GM23248 (cell line): ENCODE measurements at regions not wholly inside any gene's neighbourhood (a gene's known extent, or its start where the extent isn't known, plus 50 kb on each side); places are given as distances from the start of the nearest gene placed in this dataset.

Experiments
- DNase-seq: peaks from one replicate; pipeline ENCODE4 v3.0.0-alpha.2; 2015
- H2AFZ ChIP-seq: fragments of 200-600 bp; sonication (generic); 2 replicates; pipeline ENCODE4 v1.6.1; 2016; ENCODE audit warnings: antibody characterized with exemption
- H3F3A ChIP-seq: fragments of 200-600 bp; sonication (generic); 2 replicates; pipeline ENCODE4 v1.6.1; 2016; ENCODE audit warnings: mild to moderate bottlenecking, antibody characterized with exemption, mixed run types; ENCODE audit not compliant: insufficient read depth
- H3K27ac ChIP-seq: fragments of 200-600 bp; sonication (generic); 2 replicates; pipeline ENCODE4 v1.5.1; 2016; ENCODE audit warnings: mild to moderate bottlenecking
- H3K27me3 ChIP-seq: fragments of 200-600 bp; sonication (generic); replicated peaks from 2 replicates; pipeline ENCODE4 v1.6.1; 2016; ENCODE audit warnings: mild to moderate bottlenecking; ENCODE audit not compliant: insufficient read depth
- H3K36me3 ChIP-seq: fragments of 200-600 bp; sonication (generic); 2 replicates; pipeline ENCODE4 v1.6.1; 2016; ENCODE audit warnings: low read depth, mild to moderate bottlenecking
- H3K4me1 ChIP-seq: fragments of 200-600 bp; sonication (generic); 2 replicates; pipeline ENCODE4 v1.6.1; 2016; ENCODE audit warnings: mild to moderate bottlenecking; ENCODE audit not compliant: insufficient read depth
- H3K4me2 ChIP-seq: fragments of 200-600 bp; sonication (generic); one replicate; pipeline ENCODE4 v1.6.1; 2016; ENCODE audit warnings: mild to moderate bottlenecking; ENCODE audit not compliant: unreplicated experiment
- H3K4me3 ChIP-seq: fragments of 200-600 bp; sonication (generic); 2 replicates; pipeline ENCODE4 v1.5.1; 2016; ENCODE audit warnings: mild to moderate bottlenecking
- H3K79me2 ChIP-seq: fragments of 200-600 bp; sonication (generic); 2 replicates; pipeline ENCODE4 v1.6.1; 2016; ENCODE audit warnings: mild to moderate bottlenecking; ENCODE audit not compliant: insufficient read depth
- H3K9ac ChIP-seq: fragments of 200-600 bp; sonication (generic); 2 replicates; pipeline ENCODE4 v1.6.1; 2016; ENCODE audit warnings: mild to moderate bottlenecking
- H3K9me2 ChIP-seq: fragments of 200-600 bp; sonication (generic); 2 replicates; pipeline ENCODE4 v1.6.1; 2016; ENCODE audit warnings: mixed run types, mild to moderate bottlenecking, moderate library complexity; ENCODE audit not compliant: insufficient read depth
- H3K9me3 ChIP-seq: fragments of 200-600 bp; sonication (generic); one replicate; pipeline ENCODE4 v1.6.1; 2017; ENCODE audit warnings: low read depth
- H4K20me1 ChIP-seq: fragments of 200-600 bp; sonication (generic); 2 replicates; pipeline ENCODE4 v1.6.0; 2016; ENCODE audit not compliant: insufficient read depth
- EZH2 ChIP-seq: fragments of 200-600 bp; sonication (generic); IDR thresholded peaks from 2 replicates; pipeline ENCODE4 v1.6.1; 2018; ENCODE audit warnings: antibody characterized with exemption, mild to moderate bottlenecking; ENCODE audit not compliant: insufficient read depth, poor library complexity, severe bottlenecking
- EZH2phosphoT487 ChIP-seq: fragments of 200-600 bp; sonication (generic); IDR thresholded peaks from 2 replicates; pipeline ENCODE4 v1.6.1; 2018; ENCODE audit warnings: antibody characterized with exemption, moderate library complexity, mild to moderate bottlenecking, low read depth; ENCODE audit not compliant: insufficient read depth
- WGBS, 2 experiments: methylation state at CpG; one replicate each; pipeline ENCODE4 v1.1.6; 2015 to 2017; ENCODE audit warnings: low lambda C conversion rate in 2 of 2, low coverage in 1 of 2; ENCODE audit errors: missing lambda C conversion rate in 2 of 2; 5-methylcytosine and 5-hydroxymethylcytosine counted together
- in situ Hi-C: fragments of 300-500 bp; cut with MboI; formaldehyde crosslinking; loops from 2 replicates; pipeline ENCODE4 v1.15.0; 2020

GRCh38 chr14:66143387-66144112, 342.6 kb upstream of the CCDC196 start:
- no peaks in the 10 kb centered on the region for H3K79me2 ChIP-seq
- no peaks in the 10 kb centered on the region for H3K27me3 ChIP-seq
- H3K9me2 ChIP-seq = no peaks in the 10 kb centered on the region
- no peak for DNase-seq
- H2AFZ ChIP-seq = no peak overlapping the region
- no peak overlapping the region for H3K27ac ChIP-seq
- no peaks in the 10 kb centered on the region for H3K9me3 ChIP-seq
- no peaks in the 10 kb centered on the region for H3K4me1 ChIP-seq
- in situ Hi-C loops = no loop called here
- 40% methylated on average over 6 of the region's 6 CpGs for WGBS, 2 experiments
- TF ChIP-seq EZH2phosphoT487 (no peak), EZH2 (no peak)
- no peaks in the 10 kb centered on the region for H3K36me3 ChIP-seq
- no peak overlapping the region for H3K4me2 ChIP-seq
- no peaks in the 10 kb centered on the region for H4K20me1 ChIP-seq
- H3K4me3 ChIP-seq = no peak overlapping the region
- H3K9ac ChIP-seq = no peak overlapping the region
- H3F3A ChIP-seq = no peaks in the 10 kb centered on the region

GRCh38 chr14:66152302-66152701, 333.9 kb upstream of the CCDC196 start:
- H3K9me2 ChIP-seq = no peaks in the 10 kb centered on the region
- no peak overlapping the region for H3K4me2 ChIP-seq
- in situ Hi-C loops = no loop called here
- H3K4me1 ChIP-seq = no peaks in the 10 kb centered on the region
- no peaks in the 10 kb centered on the region for H3F3A ChIP-seq
- TF ChIP-seq EZH2 (no peak), EZH2phosphoT487 (no peak)
- H3K79me2 ChIP-seq = no peaks in the 10 kb centered on the region
- H2AFZ ChIP-seq = no peak overlapping the region
- no peak overlapping the region for H3K9ac ChIP-seq
- no peak overlapping the region for H3K27ac ChIP-seq
- no peaks in the 10 kb centered on the region for H4K20me1 ChIP-seq
- no peak for DNase-seq
- H3K27me3 ChIP-seq = no peaks in the 10 kb centered on the region
- no peaks in the 10 kb centered on the region for H3K9me3 ChIP-seq
- H3K36me3 ChIP-seq = no peaks in the 10 kb centered on the region
- no peak overlapping the region for H3K4me3 ChIP-seq

DNA sequence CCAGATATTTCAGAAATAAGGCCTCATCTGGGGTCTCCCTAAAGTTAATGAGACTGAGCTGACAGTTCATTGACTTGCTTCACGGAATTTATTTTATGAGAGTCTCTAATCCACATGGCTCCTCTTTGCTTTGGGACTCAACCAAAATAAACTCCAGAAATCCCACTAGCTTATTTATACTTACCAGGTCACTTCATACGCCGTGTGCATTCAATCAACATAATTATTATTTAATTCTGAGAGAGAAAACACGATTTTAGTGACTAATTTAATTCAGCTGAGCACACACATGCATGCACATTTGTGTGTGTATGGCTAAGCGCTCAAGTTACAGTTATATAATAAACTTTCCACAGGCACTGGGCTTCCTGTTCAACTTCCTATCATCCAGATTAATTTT, 333.4 kb upstream of the CCDC196 start:
- H3K27ac ChIP-seq = no peak overlapping the region
- WGBS, 2 experiments = 25% methylated on average over 5 of the region's 5 CpGs

DNA sequence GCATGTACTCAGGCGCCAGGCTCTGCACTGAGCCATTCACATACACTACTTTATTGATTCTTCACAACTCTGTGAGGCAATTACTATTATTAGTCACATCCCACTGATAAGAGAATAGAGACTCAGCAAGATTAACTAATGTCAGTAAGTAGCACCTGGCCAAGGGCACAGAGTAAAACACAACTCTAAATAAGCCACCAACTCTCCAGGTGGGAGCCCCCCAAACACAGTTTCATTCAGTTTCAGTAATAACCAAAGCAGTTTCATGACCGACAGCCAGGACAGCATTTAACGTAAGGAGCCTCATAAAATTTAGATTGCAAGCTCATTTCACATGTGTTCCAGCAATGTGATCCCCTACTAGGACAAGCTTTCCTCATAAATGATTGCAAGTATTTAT, 323.1 kb upstream of the CCDC196 start:
- DNase-seq = no peak
- TF ChIP-seq EZH2 = no peak
- no peak for TF ChIP-seq EZH2phosphoT487
- Histone ChIP-seq H3K9me2 (no peaks in the 10 kb centered on the region), H3K9me3 (no peaks in the 10 kb centered on the region), H3K9ac (no peak overlapping the region), H3K4me2 (no peak overlapping the region), H3K79me2 (no peaks in the 10 kb centered on the region), H3F3A (no peaks in the 10 kb centered on the region), H3K4me1 (no peaks in the 10 kb centered on the region), H3K27me3 (no peaks in the 10 kb centered on the region), H3K36me3 (no peaks in the 10 kb centered on the region), H2AFZ (no peak overlapping the region), H4K20me1 (no peaks in the 10 kb centered on the region), H3K27ac (no peak overlapping the region), H3K4me3 (no peak overlapping the region)
- WGBS, 2 experiments = 36 to 43% methylated on average over 3 of the region's 3 CpGs
- in situ Hi-C loops = no loop called here

More for the DNA sequence above, 333.4 kb upstream of the CCDC196 start:
- Histone ChIP-seq H3K36me3 (no peaks in the 10 kb centered on the region), H4K20me1 (no peaks in the 10 kb centered on the region), H3K27me3 (no peaks in the 10 kb centered on the region), H3K9me2 (no peaks in the 10 kb centered on the region), H2AFZ (no peak overlapping the region), H3K4me1 (no peaks in the 10 kb centered on the region), H3K79me2 (no peaks in the 10 kb centered on the region), H3F3A (no peaks in the 10 kb centered on the region), H3K4me2 (no peak overlapping the region), H3K4me3 (no peak overlapping the region), H3K9ac (no peak overlapping the region), H3K9me3 (no peaks in the 10 kb centered on the region)
- no peak for TF ChIP-seq EZH2
- no peak for TF ChIP-seq EZH2phosphoT487
- DNase-seq = no peak
- in situ Hi-C loops = no loop called here

DNA sequence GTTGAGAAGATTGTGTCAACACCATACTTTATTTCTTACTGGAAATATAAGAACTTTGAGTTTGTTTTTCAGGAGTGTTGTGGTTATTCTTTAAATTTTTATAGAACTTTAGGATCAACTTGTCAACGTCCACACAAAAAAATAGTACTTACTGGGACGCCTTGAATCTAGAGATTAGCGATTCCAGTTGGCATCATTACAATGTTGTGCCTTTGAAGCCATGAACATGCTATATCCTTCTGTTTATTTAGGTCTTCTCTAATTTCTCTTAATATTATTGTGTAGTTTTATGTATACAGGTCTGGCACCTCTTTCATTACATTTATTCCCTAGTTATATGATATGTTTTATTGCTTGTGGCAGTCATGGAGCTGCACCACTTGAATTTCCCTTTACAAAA, 320.8 kb upstream of the CCDC196 start:
- no peak for DNase-seq
- Histone ChIP-seq H3K4me1 (no peaks in the 10 kb centered on the region), H3K9me3 (no peaks in the 10 kb centered on the region), H3K36me3 (no peaks in the 10 kb centered on the region), H3K9ac (no peak overlapping the region), H3K27ac (no peak overlapping the region), H3K9me2 (no peaks in the 10 kb centered on the region), H2AFZ (no peak overlapping the region), H3K4me2 (no peak overlapping the region), H3K79me2 (no peaks in the 10 kb centered on the region), H3K4me3 (no peak overlapping the region), H3K27me3 (no peaks in the 10 kb centered on the region), H3F3A (no peaks in the 10 kb centered on the region), H4K20me1 (no peaks in the 10 kb centered on the region)
- WGBS, 2 experiments = 41 to 44% methylated on average over 3 of the region's 3 CpGs
- no peak for TF ChIP-seq EZH2
- no peak for TF ChIP-seq EZH2phosphoT487
- in situ Hi-C loops = no loop called here
